ENCODE measurements at regions not wholly inside any gene's neighbourhood (a gene's known extent, or its start where the extent isn't known, plus 50 kb on each side); places are given as distances from the start of the nearest gene placed in this dataset.

- H3K36me3 ChIP-seq = no peaks in the 10 kb centered on the region
- in situ Hi-C loops (cut with MboI; ENCODE audit: low pct_ligation_motif_present in 1 of 4, low pct_unique_long_range_greater_than_20kb in 1 of 4, low sequenced_read_pairs in 3 of 4) (no loop called here), intact Hi-C loops (cut with DNase I; ENCODE audit: low total_unique reads) (no loop called here)
- H3K4me1 ChIP-seq = no peaks in the 10 kb centered on the region
- DNase-seq = no peak
- H3K27me3 ChIP-seq = no peaks in the 10 kb centered on the region
- H3K4me3 ChIP-seq = no peak overlapping the region
- WGBS, 2 donors (ENCODE audit: low coverage in 1 of 2) = 75 to 80% methylated on average over 1 to 5 of the region's 5 CpGs
- no peak overlapping the region for H3K27ac ChIP-seq
- TF ChIP-seq EP300 (IDR thresholded peaks at IDR 0.05; ENCODE audit: low read depth) (no peak), POLR2A (IDR thresholded peaks at IDR 0.05) (no peak), CTCF (IDR thresholded peaks at IDR 0.05) (no peak)
- H3K9me3 ChIP-seq = no peaks in the 10 kb centered on the region
Observed at GRCh38 chr10:130425169-130425568, 289.0 kb downstream of the GLRX3 start.

- Histone ChIP-seq H3K27me3 (no peaks in the 10 kb centered on the region), H3K27ac (no peak overlapping the region), H3K9me3 (no peaks in the 10 kb centered on the region), H3K36me3 (no peaks in the 10 kb centered on the region), H3K4me1 (no peaks in the 10 kb centered on the region), H3K4me3 (no peak overlapping the region)
- no peak for TF ChIP-seq POLR2AphosphoS5 (IDR thresholded peaks at IDR 0.05)
- TF ChIP-seq EP300 (IDR thresholded peaks at IDR 0.05; ENCODE audit: low read depth) = no peak
- TF ChIP-seq POLR2A (IDR thresholded peaks at IDR 0.05) = no peak
- no peak for TF ChIP-seq CTCF (IDR thresholded peaks at IDR 0.05)
- intact Hi-C loops (cut with DNase I; ENCODE audit: low total_unique reads) = no loop called here
- 81 to 87% methylated on average over 3 to 10 of the region's 10 CpGs for WGBS, 2 donors (ENCODE audit: low coverage in 1 of 2)
- no peak for DNase-seq
- in situ Hi-C loops (cut with MboI; ENCODE audit: low pct_ligation_motif_present in 1 of 4, low pct_unique_long_range_greater_than_20kb in 1 of 4, low sequenced_read_pairs in 3 of 4) = no loop called here
Observed at GRCh38 chr10:130425881-130426435, 289.8 kb downstream of the GLRX3 start.

- Histone ChIP-seq H3K36me3 (no peaks in the 10 kb centered on the region), H3K4me3 (no peak overlapping the region), H3K4me1 (no peaks in the 10 kb centered on the region), H3K27me3 (no peaks in the 10 kb centered on the region), H3K9me3 (no peaks in the 10 kb centered on the region), H3K27ac (no peak overlapping the region)
- WGBS, 2 donors (ENCODE audit: low coverage in 1 of 2) = 83 to 90% methylated on average over 2 to 4 of the region's 4 CpGs
- in situ Hi-C loops (cut with MboI; ENCODE audit: low pct_ligation_motif_present in 1 of 4, low pct_unique_long_range_greater_than_20kb in 1 of 4, low sequenced_read_pairs in 3 of 4) = no loop called here
- intact Hi-C loops (cut with DNase I; ENCODE audit: low total_unique reads) = no loop called here
- no peak for DNase-seq
- TF ChIP-seq EP300 (IDR thresholded peaks at IDR 0.05; ENCODE audit: low read depth) = no peak
- TF ChIP-seq POLR2AphosphoS5 (IDR thresholded peaks at IDR 0.05) = no peak
- TF ChIP-seq CTCF (IDR thresholded peaks at IDR 0.05) = no peak
- no peak for TF ChIP-seq POLR2A (IDR thresholded peaks at IDR 0.05)
Observed at GRCh38 chr10:130427216-130427722, 291.1 kb downstream of the GLRX3 start.

- no peak for DNase-seq
- H3K4me3 ChIP-seq = no peak overlapping the region
- H3K36me3 ChIP-seq = no peaks in the 10 kb centered on the region
- no peaks in the 10 kb centered on the region for H3K9me3 ChIP-seq
- in situ Hi-C loops (cut with MboI; ENCODE audit: low pct_ligation_motif_present in 1 of 4, low pct_unique_long_range_greater_than_20kb in 1 of 4, low sequenced_read_pairs in 3 of 4) (no loop called here), intact Hi-C loops (cut with DNase I; ENCODE audit: low total_unique reads) (no loop called here)
- 37 to 69% methylated on average over 2 to 6 of the region's 6 CpGs for WGBS, 2 donors (ENCODE audit: low coverage in 1 of 2)
- no peaks in the 10 kb centered on the region for H3K4me1 ChIP-seq
- TF ChIP-seq EP300 (IDR thresholded peaks at IDR 0.05; ENCODE audit: low read depth) (no peak), POLR2A (IDR thresholded peaks at IDR 0.05) (no peak), POLR2AphosphoS5 (IDR thresholded peaks at IDR 0.05) (no peak), CTCF (IDR thresholded peaks at IDR 0.05) (no peak)
- H3K27ac ChIP-seq = no peak overlapping the region
- H3K27me3 ChIP-seq = no peaks in the 10 kb centered on the region
Observed at GRCh38 chr10:130428936-130429335, 292.7 kb downstream of the GLRX3 start.
